HK-2 (cell line): ENCODE measurements at regions not wholly inside any gene's neighbourhood (a gene's known extent, or its start where the extent isn't known, plus 50 kb on each side); places are given as distances from the start of the nearest gene placed in this dataset.
"Not testable (repeated sequence)": the region's sequence is repeated elsewhere in the genome, so short reads cannot be mapped to it uniquely, and the experiment has no call there.

Experiments
- DNase-seq: peaks from one replicate; pipeline ENCODE4 v3.0.0-alpha.2; 2018; ENCODE audit not compliant: unreplicated experiment

- no peak for DNase-seq
Measured at GRCh38 chr6:113693851-113694250, 163.3 kb upstream of the MARCKS start.

- no peak for DNase-seq
Measured at GRCh38 chr6:113694278-113695077, 162.7 kb upstream of the MARCKS start.

GRCh38 chr6:113695516-113695915 lies 161.6 kb upstream of the MARCKS start:
- DNase-seq = no peak

GRCh38 chr6:113696960-113697359 lies 160.2 kb upstream of the MARCKS start:
- no peak for DNase-seq

- DNase-seq = no peak
Measured at GRCh38 chr6:113697632-113698410, 159.3 kb upstream of the MARCKS start.

- no peak for DNase-seq
Measured at GRCh38 chr6:113699239-113699638, 157.9 kb upstream of the MARCKS start.

GRCh38 chr6:113701552-113702254 lies 155.4 kb upstream of the MARCKS start:
- DNase-seq = no peak

GRCh38 chr6:113707194-113707593 lies 150.0 kb upstream of the MARCKS start:
- no peak for DNase-seq

GRCh38 chr6:113709936-113710509 lies 147.1 kb upstream of the MARCKS start:
- DNase-seq = no peak

- no peak for DNase-seq
Measured at GRCh38 chr6:113713665-113714064, 143.5 kb upstream of the MARCKS start.

- DNase-seq = no peak
Measured at GRCh38 chr6:113718588-113718987, 138.6 kb upstream of the MARCKS start.

GRCh38 chr6:113719064-113719463 lies 138.1 kb upstream of the MARCKS start:
- no peak for DNase-seq

GRCh38 chr6:113719545-113719944 lies 137.6 kb upstream of the MARCKS start:
- no peak for DNase-seq

GRCh38 chr6:113723182-113723581 lies 134.0 kb upstream of the MARCKS start:
- no peak for DNase-seq

- DNase-seq = not testable (repeated sequence)
Measured at GRCh38 chr6:113724927-113725326, 132.2 kb upstream of the MARCKS start.

- no peak for DNase-seq
Measured at GRCh38 chr6:113731541-113731940, 125.6 kb upstream of the MARCKS start.

- DNase-seq = no peak
Measured at GRCh38 chr6:113732384-113732966, 124.7 kb upstream of the MARCKS start.

- DNase-seq = no peak
Measured at GRCh38 chr6:113733381-113733780, 123.8 kb upstream of the MARCKS start.

- DNase-seq = no peak
Measured at GRCh38 chr6:113734982-113735381, 122.2 kb upstream of the MARCKS start.

GRCh38 chr6:113735491-113735890 lies 121.7 kb upstream of the MARCKS start:
- no peak for DNase-seq

- DNase-seq = no peak
Measured at GRCh38 chr6:113736978-113737377, 120.2 kb upstream of the MARCKS start.
